Activated naive CD4-positive, alpha-beta T cell treated with Interleukin-2 at 50 U/mL for 16 hours (primary cell): ENCODE measurements at regions not wholly inside any gene's neighbourhood (a gene's known extent, or its start where the extent isn't known, plus 50 kb on each side); places are given as distances from the start of the nearest gene placed in this dataset.
A peak's percentile ranks its signal among the peaks of the same experiment; 100 is the strongest.
"Not testable (repeated sequence)": the region's sequence is repeated elsewhere in the genome, so short reads cannot be mapped to it uniquely, and the experiment has no call there.

Experiments used
- DNase-seq: peaks from one replicate; pipeline ENCODE4 v3.0.0-alpha.2; 2020

GRCh38 chr14:95818581-95818980, 58.1 kb upstream of the TUNAR start:
- no peak for DNase-seq

DNA sequence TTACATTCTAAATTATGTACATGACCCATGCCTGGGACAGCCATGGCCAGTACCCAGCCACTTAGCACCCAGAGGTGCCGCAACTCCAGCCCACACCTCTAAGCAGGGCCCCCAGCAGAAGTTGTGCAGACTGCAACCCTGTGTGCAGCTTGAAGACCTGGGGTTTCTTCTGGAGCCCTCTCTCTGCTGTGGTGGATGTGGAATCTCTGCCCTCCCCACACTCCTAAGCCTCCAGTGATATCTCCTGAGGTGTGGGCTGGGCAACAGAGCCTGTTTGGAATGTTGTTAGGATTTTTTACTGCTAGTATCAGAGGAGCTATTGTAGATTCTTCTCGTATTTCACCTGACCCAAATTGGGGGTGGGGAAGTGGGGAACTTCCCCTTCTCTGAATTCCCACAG, 59.4 kb upstream of the TUNAR start:
- no peak for DNase-seq

DNA sequence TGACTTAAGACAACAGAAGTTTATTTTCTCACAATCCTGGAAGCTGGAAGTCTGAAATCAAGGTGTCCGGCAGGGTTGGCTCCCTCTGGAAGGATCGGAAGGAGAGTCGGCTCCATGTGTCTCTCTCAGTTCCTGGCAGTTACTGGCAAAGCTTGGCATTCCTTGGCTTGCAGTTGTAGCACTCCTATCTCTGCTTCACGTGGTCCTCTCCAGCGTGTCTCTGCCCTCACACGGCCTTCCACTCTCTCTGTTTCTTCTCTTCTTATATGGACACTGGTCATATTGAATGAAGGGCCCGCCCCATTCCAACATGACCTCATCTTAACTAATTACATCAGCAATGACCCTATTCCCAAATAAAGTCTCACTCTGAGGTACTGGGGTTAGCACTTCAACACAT, 60.1 kb upstream of the TUNAR start:
- no peak for DNase-seq

GRCh38 chr14:95815226-95815690, 61.4 kb upstream of the TUNAR start:
- no peak for DNase-seq

DNA sequence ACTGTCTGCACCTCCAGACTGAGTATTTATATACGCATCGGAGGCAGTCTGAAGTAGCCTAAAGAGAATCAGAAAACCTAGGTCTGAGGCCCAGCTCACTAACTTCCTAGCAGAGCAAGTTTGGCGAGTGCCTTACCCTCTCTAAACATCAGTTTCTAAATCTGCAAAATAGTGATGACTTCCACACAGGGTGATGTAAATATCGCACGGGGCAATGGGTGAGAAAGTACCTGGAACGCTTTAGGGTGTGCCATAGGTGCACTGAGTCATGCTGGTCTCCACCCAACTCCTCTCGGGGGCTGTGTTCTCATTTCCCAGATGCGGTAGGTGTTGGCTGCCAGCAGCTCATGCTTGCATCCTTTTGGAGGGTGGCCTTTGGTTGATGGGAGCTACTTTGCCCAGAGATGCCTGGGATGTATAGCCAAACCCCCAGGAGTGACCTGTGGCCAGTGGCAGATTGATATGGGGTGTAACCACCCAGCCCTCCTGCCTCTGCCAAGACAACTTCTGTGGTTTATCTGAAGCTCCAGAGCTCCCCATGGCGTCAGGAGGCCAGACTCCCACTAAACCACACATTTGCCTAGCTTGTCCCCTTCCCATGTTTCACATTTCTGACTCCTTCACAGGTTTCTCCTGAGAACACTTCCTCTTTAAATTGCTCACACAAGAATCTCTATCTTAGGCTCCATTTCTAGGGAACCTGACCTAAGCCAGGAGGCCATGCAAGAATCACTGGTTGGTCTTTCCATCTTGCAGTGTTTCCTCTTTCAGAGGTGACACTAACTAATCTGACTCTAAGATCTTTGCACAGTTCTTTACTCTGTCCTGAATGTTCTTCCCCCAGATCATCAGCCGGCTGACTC, 62.0 kb upstream of the TUNAR start:
- no peak for DNase-seq

GRCh38 chr14:95811813-95812212, 64.8 kb upstream of the TUNAR start:
- no peak for DNase-seq

GRCh38 chr14:95808371-95808770, 68.3 kb upstream of the TUNAR start:
- DNase-seq, result no peak

GRCh38 chr14:95796788-95797187, 79.8 kb upstream of the TUNAR start:
- no peak for DNase-seq

DNA sequence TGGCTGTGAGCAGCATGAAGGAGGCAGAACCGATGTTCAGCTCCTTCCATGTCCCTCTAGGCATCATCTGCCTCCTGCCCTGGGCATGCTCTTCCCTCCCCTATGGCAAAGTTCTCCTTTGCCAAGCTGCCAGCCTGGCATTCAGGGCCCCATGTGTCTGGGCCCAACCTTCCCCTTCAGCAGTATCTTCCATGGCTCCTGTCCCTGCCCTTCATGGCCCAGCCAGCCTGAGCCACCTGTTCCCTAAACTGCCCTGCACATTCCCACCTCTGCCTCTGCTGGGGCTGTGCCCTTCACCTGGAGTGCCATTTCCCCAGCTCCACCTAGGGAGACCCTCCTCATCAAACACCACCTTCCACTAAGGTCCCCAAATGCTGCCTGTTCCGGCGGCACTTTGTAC, 74.0 kb upstream of the TCL1A start:
- DNase-seq, result no peak

- no peak for DNase-seq
Measured at GRCh38 chr14:95786566-95786965, 72.6 kb upstream of the TCL1A start.

DNA sequence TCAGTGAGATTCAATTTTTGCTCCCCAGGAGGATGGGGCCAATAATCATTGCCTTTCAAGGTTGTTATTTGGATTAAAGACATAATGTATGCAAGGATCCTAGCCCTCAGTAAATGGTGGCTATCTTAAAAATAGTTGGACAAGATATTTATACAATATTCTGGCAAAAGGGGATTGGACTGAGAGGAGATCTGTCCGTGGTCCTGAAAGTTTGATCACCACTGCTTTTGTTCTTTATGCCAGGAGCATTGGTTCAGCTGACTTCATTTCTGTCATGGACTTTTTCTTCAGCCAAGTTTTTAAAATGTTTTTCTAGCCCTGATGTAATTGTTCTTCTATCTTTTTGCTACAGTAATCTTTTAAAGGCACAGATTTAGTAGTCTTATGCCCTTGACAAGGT, 70.2 kb upstream of the TCL1A start:
- DNase-seq, result no peak

- DNase-seq, result no peak
Measured at GRCh38 chr14:95776798-95777534, 63.0 kb upstream of the TCL1A start.

DNA sequence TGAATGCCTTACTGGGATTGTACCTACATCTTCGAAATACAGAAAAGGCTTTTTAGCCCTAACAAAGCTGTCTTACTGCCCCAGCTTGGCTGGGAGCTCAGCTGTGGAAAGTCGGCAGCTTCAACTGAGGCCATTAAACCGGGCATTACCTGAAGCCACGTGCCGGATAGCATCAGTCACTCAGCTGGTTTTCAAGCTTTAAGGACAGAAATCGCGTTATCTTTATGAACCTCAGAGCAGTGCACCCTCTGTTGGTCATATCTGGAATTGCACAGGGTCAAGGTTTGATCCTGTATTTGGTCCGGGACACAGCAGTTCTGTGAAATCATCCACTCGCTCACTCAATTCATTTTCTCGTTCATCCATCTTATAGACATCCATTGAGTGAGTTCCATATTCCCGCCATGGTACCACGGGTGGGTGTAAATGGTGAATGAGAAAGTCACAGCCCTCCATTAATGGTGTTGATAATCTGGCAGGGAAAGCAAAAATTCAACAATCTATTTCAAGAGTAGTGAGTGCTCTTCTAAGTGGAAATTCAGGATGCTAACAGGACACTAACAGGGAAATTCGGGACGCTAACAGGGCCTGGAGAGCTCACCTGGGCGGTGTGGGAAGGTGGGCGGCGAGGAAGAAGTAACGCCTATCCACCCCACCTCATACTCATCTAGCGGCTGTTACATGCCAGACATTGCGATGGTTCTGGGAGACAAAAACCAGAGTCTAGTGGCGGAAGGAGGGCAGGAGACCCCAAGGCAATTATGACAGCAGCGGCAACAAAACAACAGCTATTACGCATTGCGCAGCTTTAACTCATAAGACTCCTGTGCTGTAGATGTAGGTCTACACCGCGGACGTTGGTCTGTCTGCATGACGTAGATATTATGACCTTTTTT, 60.6 kb upstream of the TCL1A start:
- peak; percentile 48 for DNase-seq

DNA sequence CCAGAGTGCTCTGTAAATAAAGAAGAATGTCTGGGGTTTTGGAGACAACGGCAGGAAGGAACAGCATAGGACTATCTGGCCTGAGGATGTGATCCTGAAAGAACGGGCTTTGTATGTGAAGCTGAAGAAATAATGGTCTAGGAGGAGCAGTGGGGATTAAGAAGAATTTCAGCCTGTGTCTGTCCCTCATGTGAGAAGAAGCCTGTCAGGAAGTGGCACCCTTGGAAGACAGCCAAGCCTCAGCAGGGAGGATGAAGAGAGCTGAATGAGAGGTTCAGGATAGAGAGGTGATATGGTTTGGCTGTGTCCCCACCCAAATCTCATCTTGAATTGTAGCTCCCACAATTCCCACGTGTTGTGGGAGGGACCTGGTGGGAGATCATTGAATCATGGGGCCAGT, 56.9 kb upstream of the TCL1A start:
- DNase-seq, result no peak

DNA sequence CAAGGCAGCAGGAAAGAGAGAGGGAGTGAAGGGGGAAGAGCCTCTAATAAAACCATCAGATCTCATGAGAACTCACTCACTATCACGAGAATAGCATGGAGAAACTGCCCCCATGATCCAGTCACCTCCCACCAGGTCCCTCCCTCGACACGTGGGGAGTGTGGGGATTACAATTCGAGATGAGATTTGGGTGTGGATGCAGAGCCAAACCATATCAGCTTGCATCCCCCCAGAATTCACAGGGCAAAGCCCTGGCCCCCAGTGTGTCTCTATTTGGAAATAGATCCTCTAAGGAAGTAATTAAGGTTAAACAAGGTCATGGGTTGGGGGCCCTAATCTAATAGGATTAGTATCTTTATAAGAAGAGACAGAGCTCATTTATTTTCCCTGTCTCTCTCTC, 56.1 kb upstream of the TCL1A start:
- no peak for DNase-seq

GRCh38 chr14:95769431-95769830, 55.5 kb upstream of the TCL1A start:
- DNase-seq, result not testable (repeated sequence)

GRCh38 chr14:95765051-95765450, 51.1 kb upstream of the TCL1A start:
- DNase-seq, result no peak

GRCh38 chr14:95763875-95764274, 50.0 kb upstream of the TCL1A start:
- DNase-seq, result no peak
